ENCODE measurements at regions not wholly inside any gene's neighbourhood (a gene's known extent, or its start where the extent isn't known, plus 50 kb on each side); places are given as distances from the start of the nearest gene placed in this dataset.
A peak's percentile ranks its signal among the peaks of the same experiment; 100 is the strongest.
"Not testable (repeated sequence)": the region's sequence is repeated elsewhere in the genome, so short reads cannot be mapped to it uniquely, and the experiment has no call there.

DNA sequence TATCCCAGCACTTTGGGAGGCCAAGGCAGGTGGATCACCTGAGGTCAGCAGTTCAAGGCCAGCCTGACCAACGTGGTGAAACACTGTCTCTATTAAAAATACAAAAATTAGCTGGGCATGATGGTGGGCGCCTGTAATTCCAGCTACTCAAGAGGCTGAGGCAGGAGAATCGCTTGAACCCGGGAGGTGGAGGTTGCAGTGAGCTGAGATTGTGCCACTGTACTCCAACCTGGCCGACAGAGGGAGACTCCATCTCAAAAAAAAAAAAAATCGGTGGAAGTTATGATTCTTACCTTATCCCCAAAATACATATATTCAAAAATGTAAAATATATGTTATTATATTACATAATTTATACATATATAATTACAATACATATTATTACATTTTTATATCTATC lies 70.1 kb downstream of the GLUL start:
- CTCF ChIA-PET (ENCODE audit: low intra/inter-chr PET ratio) = interaction anchor here (0.9 kb wide), 1 partner anchor 77 kb away, joined by 5 read pairs; no protein-coding TSS in a partner anchor
- H3K36me3 ChIP-seq (ENCODE audit: control insufficient read depth, insufficient read depth, low read length); H4K20me1 ChIP-seq (replicated peaks; ENCODE audit: control insufficient read depth, insufficient read depth, low read length); H3K4me1 ChIP-seq (replicated peaks in 1 of 2; ENCODE audit: control insufficient read depth in 2 of 2, insufficient read depth in 2 of 2, low read length in 2 of 2); DNase-seq (ENCODE audit: extremely low read depth in 1 of 4, low spot score in 3 of 4); H3K9me3 ChIP-seq (replicated peaks; ENCODE audit: control insufficient read depth, insufficient read depth, low read depth, low read length); H3K4me3 ChIP-seq; FAIRE-seq; ATAC-seq; H3K79me2 ChIP-seq (ENCODE audit: control insufficient read depth, insufficient read depth, low read length); in situ Hi-C loops (cut with MboI); H2AFZ ChIP-seq (ENCODE audit: low read depth, low read length); H3K4me2 ChIP-seq (ENCODE audit: insufficient read depth, low read length); BruUV-seq (replicated peaks); H3K27me3 ChIP-seq (ENCODE audit: control insufficient read depth in 2 of 2, insufficient read depth in 2 of 2, low read length in 2 of 2); H3K27ac ChIP-seq (ENCODE audit: extremely low read depth, low read depth, low read length); H3K9ac ChIP-seq (ENCODE audit: insufficient read depth in 1 of 2, low read depth in 2 of 2, low read length in 2 of 2); H3K9me1 ChIP-seq (ENCODE audit: control insufficient read depth, insufficient read depth, low read length): not testable (repeated sequence)
- intact Hi-C loops (cut with micrococcal nuclease) = loop anchor here (1.0 kb wide), 1 partner anchor 75 kb away; no protein-coding TSS in a partner anchor
- 23% methylated on average over 6 of the region's 6 CpGs for WGBS (ENCODE audit: insufficient coverage, low coverage, missing lambda C conversion rate)
- TF ChIP-seq BCOR (IDR thresholded peaks at IDR 0.05) (peak; percentile 41; the same call in 1 of the 2 replicates), RAD21 (CRISPR knock-in tag; conservative IDR thresholded peaks at IDR 0.05 in 1 of 2, IDR thresholded peaks at IDR 0.05 in 1 of 2) (peak; percentile 44 to 50), ZEB2 (IDR thresholded peaks at IDR 0.05) (0 out of 2 replicates have a peak, but pooled peaks have one; percentile 46), CC2D1A (IDR thresholded peaks at IDR 0.05) (peak; percentile 51; the same call in 1 of the 2 replicates), ZNF384 (IDR thresholded peaks at IDR 0.05; ENCODE audit: low read depth, low read length) (peak; percentile 31; the same call in 1 of the 2 replicates)
- TF ChIP-seq, protein P1, sequence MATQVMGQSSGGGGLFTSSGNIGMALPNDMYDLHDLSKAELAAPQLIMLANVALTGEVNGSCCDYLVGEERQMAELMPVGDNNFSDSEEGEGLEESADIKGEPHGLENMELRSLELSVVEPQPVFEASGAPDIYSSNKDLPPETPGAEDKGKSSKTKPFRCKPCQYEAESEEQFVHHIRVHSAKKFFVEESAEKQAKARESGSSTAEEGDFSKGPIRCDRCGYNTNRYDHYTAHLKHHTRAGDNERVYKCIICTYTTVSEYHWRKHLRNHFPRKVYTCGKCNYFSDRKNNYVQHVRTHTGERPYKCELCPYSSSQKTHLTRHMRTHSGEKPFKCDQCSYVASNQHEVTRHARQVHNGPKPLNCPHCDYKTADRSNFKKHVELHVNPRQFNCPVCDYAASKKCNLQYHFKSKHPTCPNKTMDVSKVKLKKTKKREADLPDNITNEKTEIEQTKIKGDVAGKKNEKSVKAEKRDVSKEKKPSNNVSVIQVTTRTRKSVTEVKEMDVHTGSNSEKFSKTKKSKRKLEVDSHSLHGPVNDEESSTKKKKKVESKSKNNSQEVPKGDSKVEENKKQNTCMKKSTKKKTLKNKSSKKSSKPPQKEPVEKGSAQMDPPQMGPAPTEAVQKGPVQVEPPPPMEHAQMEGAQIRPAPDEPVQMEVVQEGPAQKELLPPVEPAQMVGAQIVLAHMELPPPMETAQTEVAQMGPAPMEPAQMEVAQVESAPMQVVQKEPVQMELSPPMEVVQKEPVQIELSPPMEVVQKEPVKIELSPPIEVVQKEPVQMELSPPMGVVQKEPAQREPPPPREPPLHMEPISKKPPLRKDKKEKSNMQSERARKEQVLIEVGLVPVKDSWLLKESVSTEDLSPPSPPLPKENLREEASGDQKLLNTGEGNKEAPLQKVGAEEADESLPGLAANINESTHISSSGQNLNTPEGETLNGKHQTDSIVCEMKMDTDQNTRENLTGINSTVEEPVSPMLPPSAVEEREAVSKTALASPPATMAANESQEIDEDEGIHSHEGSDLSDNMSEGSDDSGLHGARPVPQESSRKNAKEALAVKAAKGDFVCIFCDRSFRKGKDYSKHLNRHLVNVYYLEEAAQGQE (IDR thresholded peaks at IDR 0.05; ENCODE audit: borderline replicate concordance) = peak; percentile 51; the same call in 1 of the 2 replicates
- TF ChIP-seq, protein P1 (CRISPR knock-in tag; IDR thresholded peaks at IDR 0.05; ENCODE audit: low read depth) = not testable (repeated sequence)
- TF ChIP-seq, protein P2, sequence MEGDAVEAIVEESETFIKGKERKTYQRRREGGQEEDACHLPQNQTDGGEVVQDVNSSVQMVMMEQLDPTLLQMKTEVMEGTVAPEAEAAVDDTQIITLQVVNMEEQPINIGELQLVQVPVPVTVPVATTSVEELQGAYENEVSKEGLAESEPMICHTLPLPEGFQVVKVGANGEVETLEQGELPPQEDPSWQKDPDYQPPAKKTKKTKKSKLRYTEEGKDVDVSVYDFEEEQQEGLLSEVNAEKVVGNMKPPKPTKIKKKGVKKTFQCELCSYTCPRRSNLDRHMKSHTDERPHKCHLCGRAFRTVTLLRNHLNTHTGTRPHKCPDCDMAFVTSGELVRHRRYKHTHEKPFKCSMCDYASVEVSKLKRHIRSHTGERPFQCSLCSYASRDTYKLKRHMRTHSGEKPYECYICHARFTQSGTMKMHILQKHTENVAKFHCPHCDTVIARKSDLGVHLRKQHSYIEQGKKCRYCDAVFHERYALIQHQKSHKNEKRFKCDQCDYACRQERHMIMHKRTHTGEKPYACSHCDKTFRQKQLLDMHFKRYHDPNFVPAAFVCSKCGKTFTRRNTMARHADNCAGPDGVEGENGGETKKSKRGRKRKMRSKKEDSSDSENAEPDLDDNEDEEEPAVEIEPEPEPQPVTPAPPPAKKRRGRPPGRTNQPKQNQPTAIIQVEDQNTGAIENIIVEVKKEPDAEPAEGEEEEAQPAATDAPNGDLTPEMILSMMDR (IDR thresholded peaks at IDR 0.05 in 2 of 3, conservative IDR thresholded peaks at IDR 0.05 in 1 of 3; ENCODE audit: insufficient read depth in 2 of 3, low read depth in 1 of 3, low read length in 3 of 3) = peak in 2 of 3 experiments; percentile 17 to 33; a peak in 4 of 6 replicates
- POLR2A ChIA-PET = interaction anchor here (0.7 to 1.6 kb wide), 7 partner anchors 11 to 178 kb away, joined by 3 to 4 read pairs (median 3); no protein-coding TSS in a partner anchor

All from K562 (cell line).